Prostate gland (tissue), 2 donors: ENCODE measurements at regions not wholly inside any gene's neighbourhood (a gene's known extent, or its start where the extent isn't known, plus 50 kb on each side); places are given as distances from the start of the nearest gene placed in this dataset.

Experiments
- DNase-seq: peaks from one replicate; pipeline ENCODE4 v3.0.0-alpha.2; 2019; ENCODE audit warnings: low spot score
- H3K27ac ChIP-seq, 2 donors: fragments of 200-600 bp; sonication (generic); 2 replicates each; pipeline ENCODE4 v1.5.1; 2017 to 2019
- H3K27me3 ChIP-seq: fragments of 200-600 bp; sonication (generic); replicated peaks from 2 replicates; pipeline ENCODE4 v1.5.1; 2019; ENCODE audit not compliant: insufficient read depth
- H3K36me3 ChIP-seq, 2 donors: fragments of 200-600 bp; sonication (generic); 1 replicate in 1 of 2; 2 replicates in 1 of 2; pipeline versions ENCODE4 v1.5.1 to v1.8.1; 2017 to 2019
- H3K4me1 ChIP-seq: fragments of 200-600 bp; sonication (generic); replicated peaks from 2 replicates; pipeline ENCODE4 v1.5.1; 2019
- H3K4me3 ChIP-seq, 2 donors: fragments of 200-600 bp; sonication (generic); 2 replicates each; pipeline ENCODE4 v1.5.1; 2017 to 2019
- H3K9me3 ChIP-seq: fragments of 200-600 bp; sonication (generic); 2 replicates; pipeline ENCODE4 v1.5.1; 2017
- CTCF ChIP-seq, 4 experiments: fragments of 200-600 bp in 2 of 4; fragments of 450-650 bp in 2 of 4; sonication (generic) in 2 of 4; IDR thresholded peaks; 1 replicate in 3 of 4; 2 replicates in 1 of 4; pipeline ENCODE4 v1.5.1; 2016 to 2019; ENCODE audit warnings: antibody characterized with exemption in 4 of 4, mild to moderate bottlenecking in 2 of 4, moderate library complexity in 2 of 4
- POLR2A ChIP-seq: fragments of 450-650 bp; IDR thresholded peaks from one replicate; pipeline ENCODE4 v1.6.1; 2016; ENCODE audit warnings: antibody characterized with exemption, mild to moderate bottlenecking
- POLR2AphosphoS5 ChIP-seq: sonication (generic); formaldehyde crosslinking; IDR thresholded peaks from one replicate; pipeline ENCODE4 v1.6.1; 2017; ENCODE audit warnings: antibody characterized with exemption
- WGBS: methylation state at CpG from one replicate; pipeline ENCODE4 v1.1.5; 2018; 5-methylcytosine and 5-hydroxymethylcytosine counted together
- intact Hi-C: fragments of 100-400 bp; cut with DNase I; formaldehyde crosslinking; loops from one replicate; pipeline ENCODE4 v1.14.2; 2022

GRCh38 chr20:48105526-48105925 is 320.2 kb upstream of the SULF2 start:
- 89% methylated on average over 11 of the region's 11 CpGs for WGBS
- no peaks in the 10 kb centered on the region for H3K36me3 ChIP-seq
- no peaks in the 10 kb centered on the region for H3K27me3 ChIP-seq
- no peak overlapping the region for H3K27ac ChIP-seq
- H3K4me1 ChIP-seq: no peaks in the 10 kb centered on the region
- no peaks in the 10 kb centered on the region for H3K9me3 ChIP-seq
- no peak for TF ChIP-seq POLR2A
- no peak for TF ChIP-seq POLR2AphosphoS5
- no peak for TF ChIP-seq CTCF (IDR thresholded peaks at IDR 0.05)
- H3K4me3 ChIP-seq: no peak overlapping the region
- intact Hi-C loops: no loop called here
- no peak for DNase-seq

GRCh38 chr20:48102931-48103660 is 317.8 kb upstream of the SULF2 start:
- TF ChIP-seq POLR2A (no peak), POLR2AphosphoS5 (no peak), CTCF (IDR thresholded peaks at IDR 0.05) (no peak)
- no peaks in the 10 kb centered on the region for H3K9me3 ChIP-seq
- whole genome bisulfite sequencing: 63% methylated on average over 10 of the region's 11 CpGs
- H3K4me1 ChIP-seq: no peaks in the 10 kb centered on the region
- H3K27me3 ChIP-seq: no peaks in the 10 kb centered on the region
- no peak overlapping the region for H3K4me3 ChIP-seq
- H3K36me3 ChIP-seq: no peaks in the 10 kb centered on the region
- DNase-seq: no peak
- intact Hi-C loops: no loop called here
- H3K27ac ChIP-seq: no peak overlapping the region

- 76% methylated on average over 11 of the region's 11 CpGs for WGBS
Measured at GRCh38 chr20:48102076-48102787, 317.0 kb upstream of the SULF2 start.

GRCh38 chr20:48100483-48100882 is 315.2 kb upstream of the SULF2 start:
- Histone ChIP-seq H3K9me3 (no peaks in the 10 kb centered on the region), H3K27me3 (no peaks in the 10 kb centered on the region), H3K27ac (no peak overlapping the region), H3K4me1 (no peaks in the 10 kb centered on the region), H3K4me3 (no peak overlapping the region), H3K36me3 (no peaks in the 10 kb centered on the region)
- TF ChIP-seq POLR2A (no peak), POLR2AphosphoS5 (no peak), CTCF (IDR thresholded peaks at IDR 0.05) (no peak)
- intact Hi-C loops: no loop called here
- DNase-seq: no peak
- 91% methylated on average over 3 of the region's 3 CpGs for WGBS

More at GRCh38 chr20:48102076-48102787, 317.0 kb upstream of the SULF2 start:
- no peak for DNase-seq
- TF ChIP-seq CTCF (IDR thresholded peaks at IDR 0.05) (no peak), POLR2AphosphoS5 (no peak), POLR2A (no peak)
- H3K9me3 ChIP-seq: no peaks in the 10 kb centered on the region
- no peak overlapping the region for H3K27ac ChIP-seq
- no peaks in the 10 kb centered on the region for H3K36me3 ChIP-seq
- intact Hi-C loops: no loop called here
- no peak overlapping the region for H3K4me3 ChIP-seq
- H3K4me1 ChIP-seq: no peaks in the 10 kb centered on the region
- no peaks in the 10 kb centered on the region for H3K27me3 ChIP-seq

GRCh38 chr20:48098866-48099265 is 313.6 kb upstream of the SULF2 start:
- intact Hi-C loops: no loop called here
- H3K36me3 ChIP-seq: no peaks in the 10 kb centered on the region
- H3K4me3 ChIP-seq: no peak overlapping the region
- 60% methylated on average over 4 of the region's 4 CpGs for WGBS
- H3K27ac ChIP-seq: no peak overlapping the region
- H3K27me3 ChIP-seq: no peaks in the 10 kb centered on the region
- H3K9me3 ChIP-seq: no peaks in the 10 kb centered on the region
- H3K4me1 ChIP-seq: no peaks in the 10 kb centered on the region
- DNase-seq: no peak
- TF ChIP-seq CTCF (IDR thresholded peaks at IDR 0.05) (no peak), POLR2AphosphoS5 (no peak)
